ENCODE measurements at regions not wholly inside any gene's neighbourhood (a gene's known extent, or its start where the extent isn't known, plus 50 kb on each side); places are given as distances from the start of the nearest gene placed in this dataset.

GRCh38 chr11:70859180-70859579 lies 393.2 kb downstream of the SHANK2 start:
- no peak for TF ChIP-seq CTCF (IDR thresholded peaks at IDR 0.05)
- no peak for TF ChIP-seq POLR2A (IDR thresholded peaks at IDR 0.05)
- TF ChIP-seq EP300 (IDR thresholded peaks at IDR 0.05), result no peak

Measured in ovary (tissue), 3 donors.